Liver (tissue), 7 donors: ENCODE measurements at regions not wholly inside any gene's neighbourhood (a gene's known extent, or its start where the extent isn't known, plus 50 kb on each side); places are given as distances from the start of the nearest gene placed in this dataset.

ENCODE experiments used
- DNase-seq: peaks from one replicate; pipeline ENCODE4 v3.0.0-alpha.2; 2017; ENCODE audit warnings: low spot score
- H3K27ac ChIP-seq, 2 donors: one replicate each; pipeline ENCODE4 v1.7.0; 2013; ENCODE audit warnings: inconsistent platforms in 2 of 2, low read length in 2 of 2, control low read depth in 1 of 2, low read depth in 1 of 2, mild to moderate bottlenecking in 1 of 2
- H3K27me3 ChIP-seq, 4 donors: one replicate each; pipeline versions ENCODE4 v1.6.1 to v1.7.0; 2013; ENCODE audit warnings: low read length in 3 of 4, inconsistent platforms in 1 of 4, mild to moderate bottlenecking in 1 of 4, moderate library complexity in 1 of 4; ENCODE audit not compliant: control insufficient read depth in 4 of 4, insufficient read depth in 4 of 4
- H3K36me3 ChIP-seq, 4 donors: one replicate each; pipeline versions ENCODE4 v1.6.1 to v1.7.0; 2013; ENCODE audit warnings: low read length in 3 of 4, mild to moderate bottlenecking in 3 of 4, low read depth in 1 of 4, moderate library complexity in 1 of 4; ENCODE audit not compliant: control insufficient read depth in 4 of 4, insufficient read depth in 3 of 4
- H3K4me1 ChIP-seq, 4 donors: one replicate each; pipeline versions ENCODE4 v1.6.1 to v1.7.0; 2013; ENCODE audit warnings: low read length in 3 of 4, mild to moderate bottlenecking in 3 of 4, moderate library complexity in 1 of 4; ENCODE audit not compliant: control insufficient read depth in 4 of 4, insufficient read depth in 4 of 4
- H3K4me3 ChIP-seq, 3 donors: one replicate each; pipeline versions ENCODE4 v1.6.1 to v1.7.0; 2013; ENCODE audit warnings: low read length in 3 of 3, control low read depth in 1 of 3, low read depth in 1 of 3, mild to moderate bottlenecking in 1 of 3
- H3K9ac ChIP-seq, 2 donors: one replicate each; pipeline ENCODE4 v1.7.0; 2013; ENCODE audit warnings: low read length in 2 of 2, mild to moderate bottlenecking in 2 of 2, moderate library complexity in 2 of 2, control low read depth in 1 of 2, low read depth in 1 of 2
- H3K9me3 ChIP-seq, 4 donors: one replicate each; pipeline versions ENCODE4 v1.6.1 to v1.7.0; 2013; ENCODE audit warnings: low read length in 3 of 4; ENCODE audit not compliant: control insufficient read depth in 4 of 4
- ATF3 ChIP-seq: IDR thresholded peaks from 2 replicates; pipeline ENCODE4 v1.6.1; 2016; ENCODE audit warnings: antibody characterized with exemption
- EGR1 ChIP-seq, 2 donors: IDR thresholded peaks; 2 replicates each; pipeline ENCODE4 v1.6.1; 2016 to 2018; ENCODE audit warnings: antibody characterized with exemption in 2 of 2, low read depth in 2 of 2
- FOXA1 ChIP-seq: IDR thresholded peaks from 2 replicates; pipeline ENCODE4 v1.6.1; 2016; ENCODE audit warnings: antibody characterized with exemption
- FOXA2 ChIP-seq: IDR thresholded peaks from 2 replicates; pipeline ENCODE4 v1.6.1; 2016; ENCODE audit warnings: antibody characterized with exemption
- GABPA ChIP-seq, 2 donors: IDR thresholded peaks in 1 of 2; conservative IDR thresholded peaks in 1 of 2; 2 replicates each; pipeline ENCODE4 v1.6.1; 2016; ENCODE audit warnings: antibody characterized with exemption in 2 of 2, mild to moderate bottlenecking in 1 of 2, moderate library complexity in 1 of 2
- HNF4A ChIP-seq, 2 donors: conservative IDR thresholded peaks; 2 replicates each; pipeline ENCODE4 v1.6.1; 2016; ENCODE audit warnings: antibody characterized with exemption in 2 of 2, mild to moderate bottlenecking in 2 of 2
- HNF4G ChIP-seq: IDR thresholded peaks from 2 replicates; pipeline ENCODE4 v1.6.1; 2016; ENCODE audit warnings: antibody characterized with exemption
- JUND ChIP-seq, 2 donors: IDR thresholded peaks; 2 replicates each; pipeline ENCODE4 v1.6.1; 2016; ENCODE audit warnings: antibody characterized with exemption in 2 of 2
- MAX ChIP-seq: IDR thresholded peaks from 2 replicates; pipeline ENCODE4 v1.6.1; 2016; ENCODE audit warnings: antibody characterized with exemption
- NR2F2 ChIP-seq: IDR thresholded peaks from 2 replicates; pipeline ENCODE4 v1.6.1; 2016; ENCODE audit warnings: antibody characterized with exemption
- RAD21 ChIP-seq, 2 donors: IDR thresholded peaks; 2 replicates each; pipeline ENCODE4 v1.6.1; 2016; ENCODE audit warnings: antibody characterized with exemption in 2 of 2, mild to moderate bottlenecking in 2 of 2
- REST ChIP-seq: IDR thresholded peaks from 2 replicates; pipeline ENCODE4 v1.6.1; 2016; ENCODE audit warnings: antibody characterized with exemption, mild to moderate bottlenecking
- RXRA ChIP-seq, 2 donors: IDR thresholded peaks; 2 replicates each; pipeline ENCODE4 v1.6.1; 2017 to 2018; ENCODE audit warnings: antibody characterized with exemption in 2 of 2, mild to moderate bottlenecking in 1 of 2
- SP1 ChIP-seq: IDR thresholded peaks from 2 replicates; pipeline ENCODE4 v1.6.1; 2018; ENCODE audit warnings: antibody characterized with exemption, mild to moderate bottlenecking
- TAF1 ChIP-seq: conservative IDR thresholded peaks from 2 replicates; pipeline ENCODE4 v1.6.1; 2016; ENCODE audit warnings: antibody characterized with exemption, mild to moderate bottlenecking
- YY1 ChIP-seq: IDR thresholded peaks from 2 replicates; pipeline ENCODE4 v1.6.1; 2016; ENCODE audit warnings: antibody characterized with exemption, mild to moderate bottlenecking
- WGBS: extraction: QIAGEN DNeasy Blood & Tissue Kit; methylation state at CpG from one replicate; pipeline ENCODE4 v1.1.7; 2013; 5-methylcytosine and 5-hydroxymethylcytosine counted together
- donor health status: healthy.
- donor health status: healthy.
- donor health status: healthy.
- donor health status: healthy.

- WGBS: 31% methylated on average over 8 of the region's 8 CpGs
- Histone ChIP-seq H3K27ac (peak overlapping the region; percentile 53 to 58), H3K9ac (peak overlapping the region in 1 of 2 donors; percentile 49), H3K9me3 (no peaks in the 10 kb centered on the region), H3K27me3 (no peaks in the 10 kb centered on the region), H3K4me3 (peak overlapping the region; percentile 27 to 68 (median 66)), H3K36me3 (no peaks in the 10 kb centered on the region), H3K4me1 (peaks cover 2 to 17% (median 10%) of the 10 kb centered on the region in 4 donors)
- TF ChIP-seq RAD21 (IDR thresholded peaks at IDR 0.05): no peak
- TF ChIP-seq SP1: no peak
- TF ChIP-seq GABPA (IDR thresholded peaks at IDR 0.05 in 1 of 2, conservative IDR thresholded peaks at IDR 0.05 in 1 of 2): no peak
- no peak for TF ChIP-seq RXRA (IDR thresholded peaks at IDR 0.05)
- no peak for TF ChIP-seq ATF3
- no peak for TF ChIP-seq HNF4G
- TF ChIP-seq FOXA1: no peak
- no peak for DNase-seq
Measured at GRCh38 chr11:8809939-8810539, 101.0 kb upstream of the AKIP1 start.

- 19% methylated on average over 28 of the region's 28 CpGs for WGBS
- H3K27me3 ChIP-seq: no peaks in the 10 kb centered on the region
- H3K4me1 ChIP-seq: peaks cover 2 to 17% (median 10%) of the 10 kb centered on the region in 4 donors
- H3K27ac ChIP-seq: peak overlapping the region; percentile 53 to 58
- peak; percentile 30 for TF ChIP-seq NR2F2
- no peak for TF ChIP-seq TAF1
- TF ChIP-seq HNF4G: no peak
- peak in 1 of 2 donors; percentile 24 for TF ChIP-seq RAD21 (IDR thresholded peaks at IDR 0.05)
- TF ChIP-seq SP1: peak; percentile 43
- no peak for TF ChIP-seq REST
- TF ChIP-seq RXRA (IDR thresholded peaks at IDR 0.05): no peak
- H3K36me3 ChIP-seq: no peaks in the 10 kb centered on the region
- DNase-seq: peak; percentile 51
- no peaks in the 10 kb centered on the region for H3K9me3 ChIP-seq
- peak overlapping the region; percentile 27 to 68 (median 66) for H3K4me3 ChIP-seq
- peak overlapping the region in 1 of 2 donors; percentile 49 for H3K9ac ChIP-seq
Measured at GRCh38 chr11:8810540-8811301, 100.3 kb upstream of the AKIP1 start.

GRCh38 chr11:8811571-8811970, 99.4 kb upstream of the AKIP1 start:
- no peak for DNase-seq
- WGBS: 92% methylated on average over 1 of the region's 1 CpG
- H3K36me3 ChIP-seq: no peaks in the 10 kb centered on the region
- H3K4me3 ChIP-seq: no peak overlapping the region
- no peak overlapping the region for H3K9ac ChIP-seq
- H3K27ac ChIP-seq: peak overlapping the region; percentile 53 to 58
- H3K4me1 ChIP-seq: peaks cover 2 to 17% (median 10%) of the 10 kb centered on the region in 4 donors
- no peaks in the 10 kb centered on the region for H3K27me3 ChIP-seq
- H3K9me3 ChIP-seq: no peaks in the 10 kb centered on the region
- TF ChIP-seq TAF1: no peak
- TF ChIP-seq HNF4G: no peak
- no peak for TF ChIP-seq HNF4A (conservative IDR thresholded peaks at IDR 0.05)
- no peak for TF ChIP-seq MAX
- TF ChIP-seq FOXA1: no peak
- no peak for TF ChIP-seq EGR1 (IDR thresholded peaks at IDR 0.05; ENCODE audit: low read depth in 2 of 2)
- TF ChIP-seq JUND (IDR thresholded peaks at IDR 0.05): no peak
- no peak for TF ChIP-seq YY1
- no peak for TF ChIP-seq FOXA2
- no peak for TF ChIP-seq RAD21 (IDR thresholded peaks at IDR 0.05)
- no peak for TF ChIP-seq SP1
- no peak for TF ChIP-seq ATF3
- TF ChIP-seq REST: no peak
